LNCaP clone FGC (cell line): ENCODE measurements at regions not wholly inside any gene's neighbourhood (a gene's known extent, or its start where the extent isn't known, plus 50 kb on each side); places are given as distances from the start of the nearest gene placed in this dataset.

Source experiments
- DNase-seq: peaks from one replicate; pipeline ENCODE4 v3.0.0-alpha.2; 2011; ENCODE audit warnings: low read depth
- H3K4me3 ChIP-seq: 2 replicates; pipeline ENCODE4 v1.5.1; 2011; ENCODE audit warnings: mild to moderate bottlenecking, low read depth, low read length, control low read depth
- CTCF ChIP-seq: IDR thresholded peaks from 2 replicates; pipeline ENCODE4 v1.5.1; 2012; ENCODE audit warnings: mild to moderate bottlenecking; ENCODE audit not compliant: control insufficient read depth, insufficient read depth; ENCODE audit errors: extremely low read depth

- no peak overlapping the region for H3K4me3 ChIP-seq
- DNase-seq, result no peak
- no peak for TF ChIP-seq CTCF
Measured at GRCh38 chr2:192357217-192357616, 162.5 kb upstream of the TMEFF2 start.

- DNase-seq, result no peak
- TF ChIP-seq CTCF, result no peak
- no peak overlapping the region for H3K4me3 ChIP-seq
Measured at GRCh38 chr2:192354512-192355244, 159.9 kb upstream of the TMEFF2 start.

GRCh38 chr2:192347542-192347941 is 152.8 kb upstream of the TMEFF2 start:
- no peak for DNase-seq
- H3K4me3 ChIP-seq, result no peak overlapping the region
- no peak for TF ChIP-seq CTCF

- no peak for TF ChIP-seq CTCF
- H3K4me3 ChIP-seq, result no peak overlapping the region
- peak; percentile 10 for DNase-seq
Measured at GRCh38 chr2:192345287-192345686, 150.6 kb upstream of the TMEFF2 start.

DNA sequence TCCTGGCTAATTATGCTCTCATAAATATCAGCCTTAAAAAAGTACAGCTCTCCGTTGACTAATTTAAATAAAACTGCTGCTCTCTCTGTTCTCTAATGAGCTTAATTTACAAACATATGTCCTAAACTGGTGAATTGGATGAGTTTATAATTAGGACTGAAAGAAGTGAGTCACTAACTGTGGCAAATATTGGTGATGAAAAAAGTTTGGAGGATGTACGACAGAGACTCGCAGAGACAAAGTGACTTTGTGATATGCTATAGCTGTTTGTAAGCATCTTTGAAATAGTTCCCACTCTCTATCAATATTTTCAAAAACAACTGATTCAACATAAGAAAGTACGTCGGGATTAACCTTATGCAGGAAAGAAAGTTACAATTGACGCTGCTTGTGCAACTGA is 138.9 kb upstream of the TMEFF2 start:
- no peak overlapping the region for H3K4me3 ChIP-seq
- TF ChIP-seq CTCF, result no peak
- no peak for DNase-seq

GRCh38 chr2:192328297-192328696 is 133.6 kb upstream of the TMEFF2 start:
- no peak for TF ChIP-seq CTCF
- H3K4me3 ChIP-seq, result no peak overlapping the region
- no peak for DNase-seq

GRCh38 chr2:192327576-192327975 is 132.8 kb upstream of the TMEFF2 start:
- no peak for DNase-seq
- no peak for TF ChIP-seq CTCF
- H3K4me3 ChIP-seq, result no peak overlapping the region
